Neural cell (in vitro differentiated cells): ENCODE measurements at regions not wholly inside any gene's neighbourhood (a gene's known extent, or its start where the extent isn't known, plus 50 kb on each side); places are given as distances from the start of the nearest gene placed in this dataset.

ENCODE experiments used
- H2AFZ ChIP-seq: fragments of 200-600, 300-800 bp; sonication (generic), shearing (Covaris generic); 2 replicates; pipeline ENCODE4 v1.6.0; 2014; ENCODE audit warnings: low read depth, mild to moderate bottlenecking, antibody characterized with exemption, low read length, moderate library complexity
- H3F3A ChIP-seq: fragments of 200-600 bp; shearing (Covaris generic); 2 replicates; pipeline ENCODE4 v1.6.1; 2016; ENCODE audit warnings: mild to moderate bottlenecking, moderate library complexity, mixed read lengths, antibody characterized with exemption, low read length; ENCODE audit not compliant: insufficient read depth, poor library complexity, severe bottlenecking
- H3K27ac ChIP-seq: fragments of 200-600, 300-800 bp; sonication (generic), shearing (Covaris generic); 2 replicates; pipeline ENCODE4 v1.5.1; 2014; ENCODE audit warnings: mild to moderate bottlenecking, low read length, moderate library complexity
- H3K27me3 ChIP-seq: fragments of 300-800, 200-600 bp; sonication (generic), shearing (Covaris generic); 2 replicates; pipeline ENCODE4 v1.6.0; 2014; ENCODE audit warnings: mild to moderate bottlenecking, low read depth, low read length, moderate library complexity; ENCODE audit not compliant: insufficient read depth
- H3K36me3 ChIP-seq: fragments of 300-800, 200-600 bp; sonication (generic), shearing (Covaris generic); 2 replicates; pipeline ENCODE4 v1.5.1; 2014; ENCODE audit warnings: mild to moderate bottlenecking, antibody characterized with exemption, low read length, moderate library complexity; ENCODE audit not compliant: insufficient read depth
- H3K4me2 ChIP-seq: fragments of 300-800, 200-600 bp; sonication (generic), shearing (Covaris generic); 2 replicates; pipeline ENCODE4 v1.6.0; 2014; ENCODE audit warnings: mild to moderate bottlenecking, low read length
- H3K4me3 ChIP-seq: fragments of 300-800, 200-600 bp; sonication (generic), shearing (Covaris generic); 2 replicates; pipeline ENCODE4 v1.5.1; 2014; ENCODE audit warnings: mild to moderate bottlenecking, low read length, moderate library complexity
- H3K79me2 ChIP-seq: fragments of 200-600 bp; shearing (Covaris generic); replicated peaks from 2 replicates; pipeline ENCODE4 v1.6.0; 2014; ENCODE audit warnings: mild to moderate bottlenecking, low read length, moderate library complexity; ENCODE audit not compliant: insufficient read depth
- H3K9ac ChIP-seq: fragments of 300-800, 200-600 bp; sonication (generic), shearing (Covaris generic); 2 replicates; pipeline ENCODE4 v1.6.1; 2016; ENCODE audit warnings: mild to moderate bottlenecking, low read length, mixed read lengths
- H3K9me2 ChIP-seq: fragments of 200-600 bp; shearing (Covaris generic); 2 replicates; pipeline ENCODE4 v1.6.1; 2016; ENCODE audit warnings: mild to moderate bottlenecking, low read length, mixed read lengths; ENCODE audit not compliant: insufficient read depth
- H3K9me3 ChIP-seq: fragments of 200-600, 300-800 bp; sonication (generic), shearing (Covaris generic); 2 replicates; pipeline ENCODE4 v1.6.1; 2016; ENCODE audit warnings: mild to moderate bottlenecking, mixed run types, low read length, moderate library complexity, mixed read lengths
- H4K20me1 ChIP-seq: fragments of 200-600 bp; shearing (Covaris generic); 2 replicates; pipeline ENCODE4 v1.6.1; 2016; ENCODE audit warnings: mild to moderate bottlenecking, mixed run types; ENCODE audit not compliant: insufficient read depth
- CTCF ChIP-seq: fragments of 450-650 bp; IDR thresholded peaks from 2 replicates; pipeline ENCODE4 v1.5.1; 2014; ENCODE audit warnings: antibody characterized with exemption, mild to moderate bottlenecking, moderate library complexity; ENCODE audit not compliant: poor library complexity, severe bottlenecking
- EP300 ChIP-seq: fragments of 450-650 bp; conservative IDR thresholded peaks from 2 replicates; pipeline ENCODE4 v1.6.1; 2014; ENCODE audit warnings: antibody characterized with exemption, mild to moderate bottlenecking, moderate library complexity; ENCODE audit not compliant: poor library complexity, severe bottlenecking
- EZH2 ChIP-seq: fragments of 200-600, 300-800 bp; shearing (Covaris generic), sonication (generic); IDR thresholded peaks from 2 replicates; pipeline ENCODE4 v1.6.1; 2014; ENCODE audit warnings: antibody characterized with exemption, low read length, borderline replicate concordance, mild to moderate bottlenecking; ENCODE audit not compliant: insufficient read depth, poor library complexity, severe bottlenecking
- MXI1 ChIP-seq: fragments of 450-650 bp; conservative IDR thresholded peaks from 2 replicates; pipeline ENCODE4 v1.6.1; 2014; ENCODE audit warnings: antibody characterized with exemption, mild to moderate bottlenecking; ENCODE audit not compliant: poor library complexity, severe bottlenecking
- POLR2AphosphoS5 ChIP-seq: IDR thresholded peaks from 2 replicates; pipeline ENCODE4 v1.6.1; 2012
- RAD21 ChIP-seq: fragments of 450-650 bp; conservative IDR thresholded peaks from 2 replicates; pipeline ENCODE4 v1.6.1; 2014; ENCODE audit warnings: antibody characterized with exemption, mild to moderate bottlenecking, moderate library complexity
- REST ChIP-seq: IDR thresholded peaks from 2 replicates; pipeline ENCODE4 v1.6.1; 2012; ENCODE audit warnings: borderline replicate concordance
- SMC3 ChIP-seq: fragments of 450-650 bp; conservative IDR thresholded peaks from 2 replicates; pipeline ENCODE4 v1.6.1; 2014; ENCODE audit warnings: antibody characterized with exemption, mild to moderate bottlenecking, moderate library complexity; ENCODE audit not compliant: poor library complexity
- TAF1 ChIP-seq: IDR thresholded peaks from 2 replicates; pipeline ENCODE4 v1.6.1; 2012; ENCODE audit warnings: low read depth

- no peak overlapping the region for H3K9ac ChIP-seq
- no peak overlapping the region for H3K4me2 ChIP-seq
- H3K27ac ChIP-seq: no peak overlapping the region
These were observed 110.9 kb downstream of the FOXD1 start for GRCh38 chr5:73337586-73338255.

GRCh38 chr5:73336366-73336765 is 112.2 kb downstream of the FOXD1 start:
- H3K79me2 ChIP-seq: no peaks in the 10 kb centered on the region
- no peak overlapping the region for H3K4me3 ChIP-seq
- no peak overlapping the region for H3K9ac ChIP-seq
- H3K27ac ChIP-seq: no peak overlapping the region
- H3K36me3 ChIP-seq: no peaks in the 10 kb centered on the region
- TF ChIP-seq SMC3 (no peak), REST (no peak)
- H3K4me2 ChIP-seq: no peak overlapping the region
- H3K9me3 ChIP-seq: no peaks in the 10 kb centered on the region
- no peaks in the 10 kb centered on the region for H4K20me1 ChIP-seq
- no peaks in the 10 kb centered on the region for H3K9me2 ChIP-seq
- H2AFZ ChIP-seq: no peak overlapping the region
- no peaks in the 10 kb centered on the region for H3F3A ChIP-seq
- no peaks in the 10 kb centered on the region for H3K27me3 ChIP-seq

More at GRCh38 chr5:73337586-73338255, 110.9 kb downstream of the FOXD1 start:
- H3K9me3 ChIP-seq: no peaks in the 10 kb centered on the region
- no peak for TF ChIP-seq TAF1
- TF ChIP-seq POLR2AphosphoS5: no peak
- no peak for TF ChIP-seq REST
- no peak for TF ChIP-seq EZH2
- no peak for TF ChIP-seq CTCF
- TF ChIP-seq MXI1: no peak
- no peak for TF ChIP-seq SMC3
- no peak for TF ChIP-seq RAD21
- TF ChIP-seq EP300: no peak
- H3K36me3 ChIP-seq: no peaks in the 10 kb centered on the region
- H3F3A ChIP-seq: no peaks in the 10 kb centered on the region
- no peak overlapping the region for H2AFZ ChIP-seq
- no peaks in the 10 kb centered on the region for H4K20me1 ChIP-seq
- no peaks in the 10 kb centered on the region for H3K9me2 ChIP-seq
- H3K27me3 ChIP-seq: no peaks in the 10 kb centered on the region
- no peaks in the 10 kb centered on the region for H3K79me2 ChIP-seq
- H3K4me3 ChIP-seq: no peak overlapping the region
